Heart right ventricle (tissue), 16 donors: ENCODE measurements at regions not wholly inside any gene's neighbourhood (a gene's known extent, or its start where the extent isn't known, plus 50 kb on each side); places are given as distances from the start of the nearest gene placed in this dataset.

Source experiments
- ATAC-seq, 8 donors: fragments of 200-7000 bp; cut with Tn5 transposase; one replicate each; pipeline ENCODE4 v1.9.1; 2020; ENCODE audit warnings: mild to moderate bottlenecking in 8 of 8, moderate library complexity in 8 of 8, moderate number of reproducible peaks in 1 of 8
- DNase-seq, 2 donors: peaks; one replicate each; pipeline ENCODE4 v3.0.0-alpha.2; 2020
- H3K27ac ChIP-seq, 10 donors: fragments of 200-600 bp; sonication (generic) in 2 of 10; one replicate each; pipeline versions ENCODE4 v1.5.0 to v1.8.0; 2020 to 2022; ENCODE audit warnings: mild to moderate bottlenecking in 3 of 10
- H3K27me3 ChIP-seq, 7 donors: fragments of 200-600 bp; one replicate each; pipeline ENCODE4 v1.8.0; 2021 to 2022; ENCODE audit warnings: mild to moderate bottlenecking in 2 of 7
- H3K36me3 ChIP-seq, 9 donors: fragments of 200-600 bp; sonication (generic) in 1 of 9; one replicate each; pipeline versions ENCODE4 v1.5.0 to v1.8.0; 2020 to 2022; ENCODE audit warnings: mild to moderate bottlenecking in 2 of 9
- H3K4me1 ChIP-seq, 9 donors: fragments of 200-600 bp; sonication (generic) in 1 of 9; one replicate each; pipeline versions ENCODE4 v1.5.0 to v1.8.0; 2020 to 2022; ENCODE audit warnings: mild to moderate bottlenecking in 4 of 9
- H3K4me3 ChIP-seq, 10 donors: fragments of 200-600 bp; sonication (generic) in 2 of 10; one replicate each; pipeline versions ENCODE4 v1.5.0 to v1.8.0; 2020 to 2022; ENCODE audit warnings: mild to moderate bottlenecking in 7 of 10, moderate library complexity in 2 of 10
- H3K9me3 ChIP-seq, 11 donors: fragments of 200-600 bp in 10 of 11; sonication (generic) in 2 of 11; one replicate each; pipeline versions ENCODE4 v1.5.0 to v1.8.0; 2013 to 2022; ENCODE audit warnings: mild to moderate bottlenecking in 2 of 11, control low read depth in 1 of 11, moderate library complexity in 1 of 11
- CTCF ChIP-seq, 9 donors: fragments of 200-600 bp; sonication (generic) in 2 of 9; IDR thresholded peaks; one replicate each; pipeline versions ENCODE4 v1.5.0 to v1.8.0; 2021 to 2022; ENCODE audit warnings: antibody characterized with exemption in 9 of 9, mild to moderate bottlenecking in 5 of 9, moderate library complexity in 1 of 9
- WGBS, 2 donors: extraction: QIAGEN DNeasy Blood & Tissue Kit; methylation state at CpG; one replicate each; pipeline ENCODE4 v1.1.7; 2013; ENCODE audit warnings: inconsistent platforms in 1 of 2; 5-methylcytosine and 5-hydroxymethylcytosine counted together
- intact Hi-C, 10 donors: fragments of 100-400 bp; cut with DNase I; formaldehyde crosslinking; loops; one replicate each; pipeline versions ENCODE4 v1.11.1 to v1.14.2; 2022
- donor health status: Arrhythmogenic right ventricular cardiomyopathy.
- donor health status: ischemic (EF 13 %, LVEDD 7.1; RV severe dilation, severe dysfunction).
- donor health status: healthy with polysubstance abuse.
- donor health status: DM: no; HTN: yes; CAD: no.
- donor health status: DM: no; HTN: no; CAD: no.
- donor health status: ischemic (EF 25% LVEDD 6.9; RV normal size, moderate dysfunction).
- donor health status: ischemic (EF 25% LVEDD 5.7; RV mildly dilated, moderate dysfunction).
- donor health status: healthy.
- donor health status: DM: yes; HTN: yes; CAD: no.
- donor health status: Ischemic cardiomyopathy.
- donor health status: ischemic (EF 35%, LVEDD 5.7; RV mildly dilated, moderate dysfunction).
- donor health status: nonischemic (EF 11% LVEDD 7.7; RV severe dilation, severe dysfunction).
- donor health status: DM: yes; HTN: yes; CAD: no.
- donor health status: PGD.
- donor health status: ischemic (EF 29% LVEDD 5.4; RV normal size, mild dysfunction).
- donor health status: nonischemic (EF 23%, LVEDD 6.1; RV moderate dilation, normal function).

GRCh38 chrY:7881696-7882095 is 970.1 kb upstream of the AMELY start:
- no peak for TF ChIP-seq CTCF (IDR thresholded peaks at IDR 0.05)
- H3K27ac ChIP-seq: no peak overlapping the region
- DNase-seq: no peak
- H3K9me3 ChIP-seq: no peaks in the 10 kb centered on the region
- no peaks in the 10 kb centered on the region for H3K36me3 ChIP-seq
- H3K27me3 ChIP-seq: no peaks in the 10 kb centered on the region
- WGBS, 2 donors: 90 to 91% methylated on average over 3 of the region's 3 CpGs
- no peak overlapping the region for H3K4me3 ChIP-seq
- no peaks in the 10 kb centered on the region for H3K4me1 ChIP-seq
- no peak for ATAC-seq
- intact Hi-C loops: no loop called here

- intact Hi-C loops: loop anchor here in 1 of 10 donors (10.0 kb wide), 1 partner anchor 534 kb away; no protein-coding TSS in a partner anchor
- Histone ChIP-seq H3K27me3 (no peaks in the 10 kb centered on the region), H3K4me1 (no peaks in the 10 kb centered on the region), H3K4me3 (no peak overlapping the region), H3K9me3 (no peaks in the 10 kb centered on the region), H3K36me3 (no peaks in the 10 kb centered on the region), H3K27ac (no peak overlapping the region)
- DNase-seq (no peak), ATAC-seq (no peak)
- no peak for TF ChIP-seq CTCF (IDR thresholded peaks at IDR 0.05)
- WGBS, 2 donors: 83% methylated on average over 4 of the region's 4 CpGs
Observed at GRCh38 chrY:7879245-7879644, 967.7 kb upstream of the AMELY start.

GRCh38 chrY:7878719-7879118 is 967.2 kb upstream of the AMELY start:
- intact Hi-C loops: loop anchor here in 1 of 10 donors (10.0 kb wide), 1 partner anchor 534 kb away; no protein-coding TSS in a partner anchor
- Histone ChIP-seq H3K27me3 (no peaks in the 10 kb centered on the region), H3K9me3 (no peaks in the 10 kb centered on the region), H3K36me3 (no peaks in the 10 kb centered on the region), H3K27ac (no peak overlapping the region), H3K4me1 (no peaks in the 10 kb centered on the region), H3K4me3 (no peak overlapping the region)
- TF ChIP-seq CTCF (IDR thresholded peaks at IDR 0.05): no peak
- DNase-seq (no peak), ATAC-seq (no peak)
- WGBS, 2 donors: 100% methylated on average over 1 of the region's 1 CpG

GRCh38 chrY:7877458-7877857 is 965.9 kb upstream of the AMELY start:
- intact Hi-C loops: loop anchor here in 1 of 10 donors (10.0 kb wide), 1 partner anchor 533 kb away; no protein-coding TSS in a partner anchor
- no peaks in the 10 kb centered on the region for H3K27me3 ChIP-seq
- H3K4me3 ChIP-seq: no peak overlapping the region
- H3K36me3 ChIP-seq: no peaks in the 10 kb centered on the region
- 91 to 94% methylated on average over 2 of the region's 2 CpGs for WGBS, 2 donors
- ATAC-seq (no peak), DNase-seq (no peak)
- no peaks in the 10 kb centered on the region for H3K9me3 ChIP-seq
- H3K4me1 ChIP-seq: no peaks in the 10 kb centered on the region
- H3K27ac ChIP-seq: no peak overlapping the region
- TF ChIP-seq CTCF (IDR thresholded peaks at IDR 0.05): no peak
